ENCODE measurements at regions not wholly inside any gene's neighbourhood (a gene's known extent, or its start where the extent isn't known, plus 50 kb on each side); places are given as distances from the start of the nearest gene placed in this dataset.

DNA sequence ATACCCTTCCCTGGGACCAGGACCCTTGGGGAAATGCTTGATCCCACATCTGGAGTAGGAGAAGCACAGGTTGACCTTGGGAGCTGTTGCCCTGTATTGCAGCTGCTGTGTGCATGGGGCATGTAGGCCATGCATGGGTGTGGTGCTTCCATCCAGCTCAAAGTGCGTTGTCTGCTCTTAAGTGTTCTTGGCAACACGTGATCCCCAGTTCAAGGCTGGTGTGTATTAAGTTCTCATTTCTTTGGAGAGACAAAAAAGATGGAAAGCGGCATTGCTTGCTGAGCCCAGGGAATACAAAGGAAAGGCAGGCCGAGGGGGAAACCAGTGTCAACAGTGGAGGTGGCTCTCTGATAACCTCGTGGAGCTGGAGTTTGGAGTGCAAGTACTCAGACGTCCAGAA lies 110.7 kb downstream of the RTP5 start:
- TF ChIP-seq EZH2 (IDR thresholded peaks at IDR 0.05) (no peak), POLR2AphosphoS5 (IDR thresholded peaks at IDR 0.05; ENCODE audit: borderline replicate concordance, low read depth, low read length) (no peak)
